MCF 10A (cell line): ENCODE measurements at regions not wholly inside any gene's neighbourhood (a gene's known extent, or its start where the extent isn't known, plus 50 kb on each side); places are given as distances from the start of the nearest gene placed in this dataset.

Source experiments
- BruUV-seq: library from RNA; stranded (reverse); fragments of 400-500 nt; replicated peaks from 2 replicates; lab custom pipeline; 2021; lab: Mats Ljungman, UMichigan
- CTCF ChIA-PET: fragments of 300-600 bp; sonication (Branson Sonifier 250); formaldehyde crosslinking; extraction: SDS; loops from one replicate; lab custom pipeline; 2021; ENCODE audit warnings: antibody characterized with exemption, inconsistent platforms; lab: Yijun Ruan, JAX
- POLR2A ChIA-PET: fragments of 300-600, 350-650 bp; sonication (Branson Sonifier 250); formaldehyde crosslinking; extraction: SDS; loops from one replicate; lab custom pipeline; 2020; ENCODE audit warnings: antibody characterized with exemption, inconsistent platforms; lab: Yijun Ruan, JAX
- DNase-seq: peaks from one replicate; pipeline ENCODE4 v3.0.0-alpha.2; 2018; ENCODE audit not compliant: unreplicated experiment
- H3K27ac Mint-ChIP-seq: one replicate; pipeline ENCODE4 v1.8.0; 2022; ENCODE audit warnings: mild to moderate bottlenecking, low read depth, mixed read lengths; ENCODE audit not compliant: unreplicated experiment
- H3K27me3 Mint-ChIP-seq: one replicate; pipeline ENCODE4 v1.8.0; 2022; ENCODE audit warnings: mixed read lengths; ENCODE audit not compliant: insufficient read depth, unreplicated experiment
- H3K36me3 Mint-ChIP-seq: one replicate; pipeline ENCODE4 v1.8.0; 2022; ENCODE audit warnings: mild to moderate bottlenecking, moderate library complexity, mixed read lengths; ENCODE audit not compliant: insufficient read depth, unreplicated experiment
- H3K4me1 Mint-ChIP-seq: one replicate; pipeline ENCODE4 v1.8.0; 2022; ENCODE audit warnings: mixed read lengths; ENCODE audit not compliant: insufficient read depth, unreplicated experiment
- H3K4me3 Mint-ChIP-seq: one replicate; pipeline ENCODE4 v1.8.0; 2022; ENCODE audit warnings: mild to moderate bottlenecking, moderate library complexity, mixed read lengths; ENCODE audit not compliant: unreplicated experiment
- H3K9me3 Mint-ChIP-seq: one replicate; pipeline ENCODE4 v1.8.0; 2022; ENCODE audit warnings: mixed read lengths; ENCODE audit not compliant: unreplicated experiment
- intact Hi-C: fragments of 100-400 bp; cut with micrococcal nuclease; formaldehyde crosslinking; loops from 2 replicates; pipeline ENCODE4 v1.14.1; 2022
- TF ChIP-seq, protein P1 (sequence below): fragments of 200-600 bp; IDR thresholded peaks from one replicate; pipeline ENCODE4 v1.8.0; 2022; ENCODE audit warnings: antibody characterized with exemption, mild to moderate bottlenecking; ENCODE audit not compliant: unreplicated experiment

DNA sequence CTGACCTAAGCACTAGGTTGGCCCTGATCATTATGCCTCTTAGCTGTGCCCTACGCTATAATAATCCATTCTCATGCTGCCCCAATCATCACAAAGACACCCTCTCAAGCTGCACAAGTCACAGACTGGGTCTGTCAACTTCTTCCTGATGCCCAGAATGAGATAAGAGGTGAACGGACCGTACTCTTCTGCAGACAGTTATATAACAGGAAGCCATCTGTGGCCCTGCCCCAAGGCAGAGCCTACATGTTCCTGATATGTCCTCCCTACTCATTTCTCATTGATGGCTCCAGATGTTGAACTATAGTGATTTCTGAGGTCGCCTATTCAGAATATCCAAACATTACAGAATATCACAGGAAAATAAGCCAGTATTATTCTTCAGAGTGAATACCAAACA is 471.6 kb upstream of the ERCC4 start:
- no peak overlapping the region for H3K4me3 Mint-ChIP-seq
- no peak overlapping the region for H3K27ac Mint-ChIP-seq
- no TSS peak for BruUV-seq
- no peaks in the 10 kb centered on the region for H3K27me3 Mint-ChIP-seq
- no peak for DNase-seq
- TF ChIP-seq, protein P1, sequence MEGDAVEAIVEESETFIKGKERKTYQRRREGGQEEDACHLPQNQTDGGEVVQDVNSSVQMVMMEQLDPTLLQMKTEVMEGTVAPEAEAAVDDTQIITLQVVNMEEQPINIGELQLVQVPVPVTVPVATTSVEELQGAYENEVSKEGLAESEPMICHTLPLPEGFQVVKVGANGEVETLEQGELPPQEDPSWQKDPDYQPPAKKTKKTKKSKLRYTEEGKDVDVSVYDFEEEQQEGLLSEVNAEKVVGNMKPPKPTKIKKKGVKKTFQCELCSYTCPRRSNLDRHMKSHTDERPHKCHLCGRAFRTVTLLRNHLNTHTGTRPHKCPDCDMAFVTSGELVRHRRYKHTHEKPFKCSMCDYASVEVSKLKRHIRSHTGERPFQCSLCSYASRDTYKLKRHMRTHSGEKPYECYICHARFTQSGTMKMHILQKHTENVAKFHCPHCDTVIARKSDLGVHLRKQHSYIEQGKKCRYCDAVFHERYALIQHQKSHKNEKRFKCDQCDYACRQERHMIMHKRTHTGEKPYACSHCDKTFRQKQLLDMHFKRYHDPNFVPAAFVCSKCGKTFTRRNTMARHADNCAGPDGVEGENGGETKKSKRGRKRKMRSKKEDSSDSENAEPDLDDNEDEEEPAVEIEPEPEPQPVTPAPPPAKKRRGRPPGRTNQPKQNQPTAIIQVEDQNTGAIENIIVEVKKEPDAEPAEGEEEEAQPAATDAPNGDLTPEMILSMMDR = no peak
- ChIA-PET POLR2A (no interaction called here), CTCF (interaction anchor here (0.6 kb wide), 3 partner anchors 9 to 504 kb away, joined by 3 read pairs; no protein-coding TSS in a partner anchor)
- no peaks in the 10 kb centered on the region for H3K9me3 Mint-ChIP-seq
- intact Hi-C loops = no loop called here
- H3K36me3 Mint-ChIP-seq = no peaks in the 10 kb centered on the region
- peaks cover 12% of the 10 kb centered on the region for H3K4me1 Mint-ChIP-seq

DNA sequence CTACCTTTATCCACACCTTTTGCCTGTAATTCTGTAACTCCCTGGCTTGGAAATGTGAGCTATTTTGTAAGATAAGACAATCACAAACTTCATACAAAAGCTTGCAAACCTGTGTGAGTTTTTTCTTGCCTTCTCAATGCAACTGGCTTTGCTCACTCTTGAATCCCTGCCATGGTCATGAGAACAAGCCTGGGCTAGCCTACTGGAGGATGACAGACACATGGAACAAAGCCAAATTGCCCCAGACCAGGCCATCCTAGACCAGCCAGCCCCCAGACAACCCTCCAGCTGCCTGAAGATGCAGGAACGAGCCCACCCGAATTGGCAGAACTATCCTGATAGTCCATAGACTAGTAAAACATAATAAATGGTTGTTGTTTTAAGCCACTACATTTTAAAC is 466.6 kb upstream of the ERCC4 start:
- intact Hi-C loops = loop anchor here (5.0 to 10.0 kb wide), 2 partner anchors 339 to 486 kb away; no protein-coding TSS in a partner anchor
- peak; percentile 82 for DNase-seq
- Mint-ChIP-seq H3K4me1 (peaks cover 23% of the 10 kb centered on the region), H3K36me3 (no peaks in the 10 kb centered on the region), H3K27me3 (no peaks in the 10 kb centered on the region), H3K4me3 (no peak overlapping the region), H3K9me3 (no peaks in the 10 kb centered on the region), H3K27ac (peak overlapping the region; percentile 75)
- POLR2A ChIA-PET = interaction anchor here (1.3 kb wide), 1 partner anchor 10 kb away, joined by 3 read pairs; no protein-coding TSS in a partner anchor
- CTCF ChIA-PET = interaction anchor here (0.6 to 4.9 kb wide), 30 partner anchors 10 to 1358 kb away, joined by 3 to 45 read pairs (median 4); no protein-coding TSS in a partner anchor
- BruUV-seq = no TSS peak
- TF ChIP-seq, protein P1 = no peak

DNA sequence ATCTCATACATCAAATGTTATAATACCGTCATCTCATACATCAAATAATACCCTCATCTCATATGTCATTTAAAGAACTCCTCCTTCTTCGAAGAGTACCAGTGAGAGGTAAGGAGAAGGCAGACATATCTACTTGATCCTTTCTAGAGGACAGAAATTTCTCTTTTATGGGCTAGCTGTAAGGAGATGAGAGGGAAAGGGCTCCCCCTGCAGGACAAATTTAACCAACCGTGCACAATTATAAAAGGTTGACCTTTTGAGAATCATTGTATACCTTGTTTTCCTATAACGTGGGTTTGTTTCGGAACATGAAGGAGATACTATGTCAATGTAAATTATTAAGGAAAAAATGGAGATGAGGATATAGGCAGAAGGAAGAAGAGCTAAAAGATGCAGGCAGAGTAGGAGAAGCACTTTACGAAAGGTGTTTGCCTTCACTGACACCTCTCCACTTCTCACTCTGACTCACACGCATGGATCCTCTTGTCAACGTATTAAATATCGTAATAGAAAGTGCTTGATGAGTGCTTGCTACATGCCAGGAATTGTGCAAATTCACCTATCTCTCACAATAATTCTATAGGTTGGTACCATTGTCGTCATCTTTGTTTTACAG is 465.9 kb upstream of the ERCC4 start:
- TF ChIP-seq, protein P1 = peak; percentile 62
- Mint-ChIP-seq H3K4me3 (no peak overlapping the region), H3K27me3 (no peaks in the 10 kb centered on the region), H3K36me3 (no peaks in the 10 kb centered on the region), H3K9me3 (no peaks in the 10 kb centered on the region), H3K27ac (peak overlapping the region; percentile 75), H3K4me1 (peaks cover 23% of the 10 kb centered on the region)
- peak; percentile 58 for DNase-seq
- POLR2A ChIA-PET = no interaction called here
- CTCF ChIA-PET = interaction anchor here (0.6 to 4.9 kb wide), 28 partner anchors 9 to 1359 kb away, joined by 3 to 45 read pairs (median 4); no protein-coding TSS in a partner anchor
- intact Hi-C loops = loop anchor here (1.0 to 10.0 kb wide), 6 partner anchors 75 to 999 kb away; partner anchors contain the start of gene SHISA9
- no TSS peak for BruUV-seq

DNA sequence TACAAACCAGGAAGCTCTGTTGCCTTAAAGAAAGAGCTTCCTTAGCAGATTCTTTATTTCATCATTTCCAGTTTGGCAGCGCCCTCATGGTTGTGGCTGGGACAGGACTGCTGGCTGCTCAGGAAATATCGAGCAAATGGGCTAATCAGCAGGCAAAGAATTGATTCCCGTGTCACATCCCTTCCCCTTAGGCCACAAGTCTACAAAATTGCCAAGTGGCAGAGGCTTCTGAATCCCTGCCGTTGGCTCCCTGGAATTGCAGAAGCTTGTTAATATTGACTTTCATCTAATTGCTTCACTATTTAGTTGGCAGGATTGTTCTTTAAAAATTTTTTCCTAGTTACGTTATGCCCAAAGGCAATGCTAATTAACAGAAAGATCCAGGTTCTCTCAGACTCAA is 456.3 kb upstream of the ERCC4 start:
- no peaks in the 10 kb centered on the region for H3K36me3 Mint-ChIP-seq
- ChIA-PET POLR2A (interaction anchor here (0.8 kb wide), 1 partner anchor 11 kb away, joined by 3 read pairs; no protein-coding TSS in a partner anchor), CTCF (interaction anchor here (0.7 to 3.4 kb wide), 4 partner anchors 10 to 1396 kb away, joined by 3 to 21 read pairs (median 3); no protein-coding TSS in a partner anchor)
- intact Hi-C loops = no loop called here
- no peaks in the 10 kb centered on the region for H3K9me3 Mint-ChIP-seq
- no peaks in the 10 kb centered on the region for H3K4me1 Mint-ChIP-seq
- DNase-seq = peak; percentile 1
- BruUV-seq = no TSS peak
- H3K27ac Mint-ChIP-seq = no peak overlapping the region
- H3K4me3 Mint-ChIP-seq = no peak overlapping the region
- H3K27me3 Mint-ChIP-seq = no peaks in the 10 kb centered on the region
- TF ChIP-seq, protein P1 = no peak
